WTC11 (cell line): ENCODE measurements at regions not wholly inside any gene's neighbourhood (a gene's known extent, or its start where the extent isn't known, plus 50 kb on each side); places are given as distances from the start of the nearest gene placed in this dataset.
A peak's percentile ranks its signal among the peaks of the same experiment; 100 is the strongest.

ENCODE experiments used
- ATAC-seq: fragments of 200-7000 bp; cut with Tn5 transposase; 2 replicates; pipeline ENCODE4 v1.10.0; 2021; ENCODE audit warnings: mild to moderate bottlenecking, moderate library complexity
- CTCF ChIA-PET: fragments of 300-600 bp; sonication (Branson Sonifier 250); formaldehyde crosslinking; loops from one replicate; lab custom pipeline; 2021; ENCODE audit warnings: antibody characterized with exemption; lab: Charles Lee
- POLR2A ChIA-PET: fragments of 350-600 bp; sonication (Branson Sonifier 250); formaldehyde crosslinking; loops from one replicate; lab custom pipeline; 2021; ENCODE audit warnings: antibody characterized with exemption; lab: Charles Lee
- DNase-seq: peaks from one replicate; pipeline ENCODE4 v3.0.0; 2021; ENCODE audit warnings: low spot score
- H3K27ac Mint-ChIP-seq: 2 replicates; pipeline ENCODE4 v1.8.0; 2021; ENCODE audit warnings: mixed read lengths
- H3K27me3 Mint-ChIP-seq: 2 replicates; pipeline ENCODE4 v1.8.0; 2021; ENCODE audit warnings: low read depth, mild to moderate bottlenecking, moderate library complexity, mixed read lengths
- H3K36me3 Mint-ChIP-seq: 2 replicates; pipeline ENCODE4 v1.8.0; 2021; ENCODE audit warnings: mixed read lengths
- H3K4me1 Mint-ChIP-seq: 2 replicates; pipeline ENCODE4 v1.8.0; 2022; ENCODE audit warnings: mixed read lengths
- H3K4me3 Mint-ChIP-seq: 2 replicates; pipeline ENCODE4 v1.8.0; 2021; ENCODE audit warnings: mild to moderate bottlenecking, moderate library complexity, mixed read lengths
- H3K9me3 Mint-ChIP-seq: 2 replicates; pipeline ENCODE4 v1.8.0; 2021; ENCODE audit warnings: mixed read lengths
- TP53 ChIP-seq: sonication (generic); formaldehyde crosslinking; IDR thresholded peaks from 2 replicates; pipeline ENCODE4 v1.8.1; 2023; ENCODE audit warnings: mild to moderate bottlenecking, missing genetic modification reagents
- ZNF396 ChIP-seq: fragments of 250-450 bp; sonication (Bioruptor Pico); IDR thresholded peaks from 2 replicates; pipeline ENCODE4 v1.8.0; 2021; ENCODE audit warnings: mild to moderate bottlenecking, moderate library complexity, borderline replicate concordance
- TF ChIP-seq, protein P1 (sequence below): sonication (generic); formaldehyde crosslinking; IDR thresholded peaks from 2 replicates; pipeline ENCODE4 v1.8.1; 2022; ENCODE audit warnings: low read depth, mild to moderate bottlenecking, moderate library complexity, missing genetic modification reagents, borderline replicate concordance
- TF ChIP-seq, protein P2 (sequence below): fragments of 250-450 bp; sonication (Bioruptor Pico); IDR thresholded peaks from 2 replicates; pipeline ENCODE4 v2.1.2; 2022; ENCODE audit warnings: mild to moderate bottlenecking, moderate library complexity
- TF ChIP-seq, protein P3 (sequence below): sonication (generic); formaldehyde crosslinking; IDR thresholded peaks from 2 replicates; pipeline ENCODE4 v1.8.0; 2023; ENCODE audit warnings: missing genetic modification reagents
- TF ChIP-seq, protein P4 (sequence below): sonication (generic); formaldehyde crosslinking; IDR thresholded peaks from 2 replicates; pipeline ENCODE4 v1.8.1; 2023; ENCODE audit warnings: mild to moderate bottlenecking, missing genetic modification reagents
- TF ChIP-seq, protein P5 (sequence below): sonication (generic); formaldehyde crosslinking; IDR thresholded peaks from 2 replicates; pipeline ENCODE4 v1.8.0; 2022; ENCODE audit warnings: mild to moderate bottlenecking, missing genetic modification reagents
- TF ChIP-seq, protein P6 (sequence below): sonication (generic); formaldehyde crosslinking; IDR thresholded peaks from 2 replicates; pipeline ENCODE4 v1.8.1; 2022; ENCODE audit warnings: low read depth, missing genetic modification reagents, borderline replicate concordance
- TF ChIP-seq, protein P7 (sequence below): fragments of 200-600 bp; IDR thresholded peaks from 2 replicates; pipeline ENCODE4 v1.8.0; 2022; ENCODE audit warnings: antibody characterized with exemption
- TF ChIP-seq, protein P8 (sequence below): fragments of 250-450 bp; sonication (Bioruptor Pico); IDR thresholded peaks from 2 replicates; pipeline ENCODE4 v1.9.0; 2021; ENCODE audit warnings: moderate library complexity, mild to moderate bottlenecking, inconsistent platforms, borderline replicate concordance
- TF ChIP-seq, protein P9 (sequence below): sonication (generic); formaldehyde crosslinking; IDR thresholded peaks from 2 replicates; pipeline ENCODE4 v1.8.1; 2022; ENCODE audit warnings: mild to moderate bottlenecking, moderate library complexity, missing genetic modification reagents

DNA sequence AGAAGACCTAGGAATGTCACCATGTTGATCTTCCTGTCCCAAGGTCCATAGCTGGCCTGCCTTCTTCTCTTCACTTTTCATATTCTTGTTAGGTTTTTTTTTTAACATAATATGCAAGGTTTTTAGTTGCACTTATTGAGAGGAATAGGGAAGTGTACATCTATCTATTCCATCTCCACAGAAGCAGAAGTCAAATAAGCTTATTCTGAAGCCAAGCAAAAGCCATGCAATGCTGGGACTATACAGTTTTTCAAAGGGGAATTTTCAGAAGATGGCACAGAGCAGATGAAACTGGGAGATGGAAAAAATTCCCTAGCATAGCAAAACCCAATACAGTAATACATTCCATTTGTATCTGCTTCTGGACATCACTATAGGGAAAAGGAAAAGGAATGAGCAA is 447.6 kb downstream of the GADD45G start:
- peaks cover 35% of the 10 kb centered on the region for H3K9me3 Mint-ChIP-seq
- peaks cover 11% of the 10 kb centered on the region for H3K36me3 Mint-ChIP-seq
- DNase-seq: no peak
- ATAC-seq: no peak
- H3K4me1 Mint-ChIP-seq: no peaks in the 10 kb centered on the region
- CTCF ChIA-PET: interaction anchor here (0.6 to 2.0 kb wide), 14 partner anchors 7 to 1445 kb away, joined by 3 to 7 read pairs (median 4); no protein-coding TSS in a partner anchor
- H3K27ac Mint-ChIP-seq: no peak overlapping the region
- peaks cover 3% of the 10 kb centered on the region; the same call in 1 of the 2 replicates for H3K27me3 Mint-ChIP-seq
- H3K4me3 Mint-ChIP-seq: no peak overlapping the region
- POLR2A ChIA-PET: no interaction called here
- TF ChIP-seq ZNF396: no peak
- no peak for TF ChIP-seq TP53 (CRISPR knock-in tag)
- TF ChIP-seq, protein P1, sequence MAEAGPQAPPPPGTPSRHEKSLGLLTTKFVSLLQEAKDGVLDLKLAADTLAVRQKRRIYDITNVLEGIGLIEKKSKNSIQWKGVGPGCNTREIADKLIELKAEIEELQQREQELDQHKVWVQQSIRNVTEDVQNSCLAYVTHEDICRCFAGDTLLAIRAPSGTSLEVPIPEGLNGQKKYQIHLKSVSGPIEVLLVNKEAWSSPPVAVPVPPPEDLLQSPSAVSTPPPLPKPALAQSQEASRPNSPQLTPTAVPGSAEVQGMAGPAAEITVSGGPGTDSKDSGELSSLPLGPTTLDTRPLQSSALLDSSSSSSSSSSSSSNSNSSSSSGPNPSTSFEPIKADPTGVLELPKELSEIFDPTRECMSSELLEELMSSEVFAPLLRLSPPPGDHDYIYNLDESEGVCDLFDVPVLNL (CRISPR knock-in tag): no peak
- TF ChIP-seq, protein P2, sequence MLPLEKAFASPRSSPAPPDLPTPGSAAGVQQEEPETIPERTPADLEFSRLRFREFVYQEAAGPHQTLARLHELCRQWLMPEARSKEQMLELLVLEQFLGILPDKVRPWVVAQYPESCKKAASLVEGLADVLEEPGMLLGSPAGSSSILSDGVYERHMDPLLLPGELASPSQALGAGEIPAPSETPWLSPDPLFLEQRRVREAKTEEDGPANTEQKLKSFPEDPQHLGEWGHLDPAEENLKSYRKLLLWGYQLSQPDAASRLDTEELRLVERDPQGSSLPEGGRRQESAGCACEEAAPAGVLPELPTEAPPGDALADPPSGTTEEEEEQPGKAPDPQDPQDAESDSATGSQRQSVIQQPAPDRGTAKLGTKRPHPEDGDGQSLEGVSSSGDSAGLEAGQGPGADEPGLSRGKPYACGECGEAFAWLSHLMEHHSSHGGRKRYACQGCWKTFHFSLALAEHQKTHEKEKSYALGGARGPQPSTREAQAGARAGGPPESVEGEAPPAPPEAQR (CRISPR knock-in tag): no peak
- TF ChIP-seq, protein P3, sequence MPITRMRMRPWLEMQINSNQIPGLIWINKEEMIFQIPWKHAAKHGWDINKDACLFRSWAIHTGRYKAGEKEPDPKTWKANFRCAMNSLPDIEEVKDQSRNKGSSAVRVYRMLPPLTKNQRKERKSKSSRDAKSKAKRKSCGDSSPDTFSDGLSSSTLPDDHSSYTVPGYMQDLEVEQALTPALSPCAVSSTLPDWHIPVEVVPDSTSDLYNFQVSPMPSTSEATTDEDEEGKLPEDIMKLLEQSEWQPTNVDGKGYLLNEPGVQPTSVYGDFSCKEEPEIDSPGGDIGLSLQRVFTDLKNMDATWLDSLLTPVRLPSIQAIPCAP (CRISPR knock-in tag): no peak
- TF ChIP-seq, protein P4, sequence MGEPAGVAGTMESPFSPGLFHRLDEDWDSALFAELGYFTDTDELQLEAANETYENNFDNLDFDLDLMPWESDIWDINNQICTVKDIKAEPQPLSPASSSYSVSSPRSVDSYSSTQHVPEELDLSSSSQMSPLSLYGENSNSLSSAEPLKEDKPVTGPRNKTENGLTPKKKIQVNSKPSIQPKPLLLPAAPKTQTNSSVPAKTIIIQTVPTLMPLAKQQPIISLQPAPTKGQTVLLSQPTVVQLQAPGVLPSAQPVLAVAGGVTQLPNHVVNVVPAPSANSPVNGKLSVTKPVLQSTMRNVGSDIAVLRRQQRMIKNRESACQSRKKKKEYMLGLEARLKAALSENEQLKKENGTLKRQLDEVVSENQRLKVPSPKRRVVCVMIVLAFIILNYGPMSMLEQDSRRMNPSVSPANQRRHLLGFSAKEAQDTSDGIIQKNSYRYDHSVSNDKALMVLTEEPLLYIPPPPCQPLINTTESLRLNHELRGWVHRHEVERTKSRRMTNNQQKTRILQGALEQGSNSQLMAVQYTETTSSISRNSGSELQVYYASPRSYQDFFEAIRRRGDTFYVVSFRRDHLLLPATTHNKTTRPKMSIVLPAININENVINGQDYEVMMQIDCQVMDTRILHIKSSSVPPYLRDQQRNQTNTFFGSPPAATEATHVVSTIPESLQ (CRISPR knock-in tag): no peak
- TF ChIP-seq, protein P5, sequence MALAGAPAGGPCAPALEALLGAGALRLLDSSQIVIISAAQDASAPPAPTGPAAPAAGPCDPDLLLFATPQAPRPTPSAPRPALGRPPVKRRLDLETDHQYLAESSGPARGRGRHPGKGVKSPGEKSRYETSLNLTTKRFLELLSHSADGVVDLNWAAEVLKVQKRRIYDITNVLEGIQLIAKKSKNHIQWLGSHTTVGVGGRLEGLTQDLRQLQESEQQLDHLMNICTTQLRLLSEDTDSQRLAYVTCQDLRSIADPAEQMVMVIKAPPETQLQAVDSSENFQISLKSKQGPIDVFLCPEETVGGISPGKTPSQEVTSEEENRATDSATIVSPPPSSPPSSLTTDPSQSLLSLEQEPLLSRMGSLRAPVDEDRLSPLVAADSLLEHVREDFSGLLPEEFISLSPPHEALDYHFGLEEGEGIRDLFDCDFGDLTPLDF (CRISPR knock-in tag): no peak
- TF ChIP-seq, all 79 proteins: peak for 0

DNA sequence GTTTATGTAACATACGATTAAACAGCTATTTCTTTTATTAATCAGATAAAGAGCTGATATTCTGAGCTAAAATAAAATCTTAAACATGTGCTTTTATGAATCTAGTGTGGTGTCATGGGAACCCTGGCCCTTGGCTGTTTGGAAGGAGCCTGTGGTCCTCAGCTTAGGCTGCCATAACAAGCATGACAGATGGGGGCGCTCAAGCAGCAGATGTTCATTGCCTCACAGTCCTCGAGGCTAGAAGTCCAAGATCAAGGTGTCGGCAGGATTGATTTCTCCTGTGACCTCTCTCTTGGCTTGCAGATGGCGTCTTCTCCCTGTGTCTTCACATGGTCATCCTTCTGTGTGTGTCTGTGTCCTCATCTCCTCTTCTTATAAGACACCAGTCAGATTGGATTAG is 448.2 kb downstream of the GADD45G start:
- Mint-ChIP-seq H3K4me3 (no peak overlapping the region), H3K4me1 (no peaks in the 10 kb centered on the region), H3K27ac (no peak overlapping the region), H3K9me3 (peaks cover 35% of the 10 kb centered on the region), H3K36me3 (peaks cover 11% of the 10 kb centered on the region), H3K27me3 (peaks cover 3% of the 10 kb centered on the region; the same call in 1 of the 2 replicates)
- peak; percentile 62 for ATAC-seq
- ChIA-PET POLR2A (no interaction called here), CTCF (interaction anchor here (0.6 to 2.0 kb wide), 14 partner anchors 8 to 1445 kb away, joined by 3 to 7 read pairs (median 4); no protein-coding TSS in a partner anchor)
- DNase-seq: peak; percentile 71
- TF ChIP-seq, protein P6, sequence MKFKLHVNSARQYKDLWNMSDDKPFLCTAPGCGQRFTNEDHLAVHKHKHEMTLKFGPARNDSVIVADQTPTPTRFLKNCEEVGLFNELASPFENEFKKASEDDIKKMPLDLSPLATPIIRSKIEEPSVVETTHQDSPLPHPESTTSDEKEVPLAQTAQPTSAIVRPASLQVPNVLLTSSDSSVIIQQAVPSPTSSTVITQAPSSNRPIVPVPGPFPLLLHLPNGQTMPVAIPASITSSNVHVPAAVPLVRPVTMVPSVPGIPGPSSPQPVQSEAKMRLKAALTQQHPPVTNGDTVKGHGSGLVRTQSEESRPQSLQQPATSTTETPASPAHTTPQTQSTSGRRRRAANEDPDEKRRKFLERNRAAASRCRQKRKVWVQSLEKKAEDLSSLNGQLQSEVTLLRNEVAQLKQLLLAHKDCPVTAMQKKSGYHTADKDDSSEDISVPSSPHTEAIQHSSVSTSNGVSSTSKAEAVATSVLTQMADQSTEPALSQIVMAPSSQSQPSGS (CRISPR knock-in tag): no peak
- TF ChIP-seq, protein P7, sequence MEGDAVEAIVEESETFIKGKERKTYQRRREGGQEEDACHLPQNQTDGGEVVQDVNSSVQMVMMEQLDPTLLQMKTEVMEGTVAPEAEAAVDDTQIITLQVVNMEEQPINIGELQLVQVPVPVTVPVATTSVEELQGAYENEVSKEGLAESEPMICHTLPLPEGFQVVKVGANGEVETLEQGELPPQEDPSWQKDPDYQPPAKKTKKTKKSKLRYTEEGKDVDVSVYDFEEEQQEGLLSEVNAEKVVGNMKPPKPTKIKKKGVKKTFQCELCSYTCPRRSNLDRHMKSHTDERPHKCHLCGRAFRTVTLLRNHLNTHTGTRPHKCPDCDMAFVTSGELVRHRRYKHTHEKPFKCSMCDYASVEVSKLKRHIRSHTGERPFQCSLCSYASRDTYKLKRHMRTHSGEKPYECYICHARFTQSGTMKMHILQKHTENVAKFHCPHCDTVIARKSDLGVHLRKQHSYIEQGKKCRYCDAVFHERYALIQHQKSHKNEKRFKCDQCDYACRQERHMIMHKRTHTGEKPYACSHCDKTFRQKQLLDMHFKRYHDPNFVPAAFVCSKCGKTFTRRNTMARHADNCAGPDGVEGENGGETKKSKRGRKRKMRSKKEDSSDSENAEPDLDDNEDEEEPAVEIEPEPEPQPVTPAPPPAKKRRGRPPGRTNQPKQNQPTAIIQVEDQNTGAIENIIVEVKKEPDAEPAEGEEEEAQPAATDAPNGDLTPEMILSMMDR: peak; percentile 51
- TF ChIP-seq, protein P8, sequence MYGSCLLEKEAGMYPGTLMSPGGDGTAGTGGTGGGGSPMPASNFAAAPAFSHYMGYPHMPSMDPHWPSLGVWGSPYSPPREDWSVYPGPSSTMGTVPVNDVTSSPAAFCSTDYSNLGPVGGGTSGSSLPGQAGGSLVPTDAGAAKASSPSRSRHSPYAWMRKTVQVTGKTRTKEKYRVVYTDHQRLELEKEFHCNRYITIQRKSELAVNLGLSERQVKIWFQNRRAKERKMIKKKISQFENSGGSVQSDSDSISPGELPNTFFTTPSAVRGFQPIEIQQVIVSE (CRISPR knock-in tag): no peak
- TF ChIP-seq, protein P9, sequence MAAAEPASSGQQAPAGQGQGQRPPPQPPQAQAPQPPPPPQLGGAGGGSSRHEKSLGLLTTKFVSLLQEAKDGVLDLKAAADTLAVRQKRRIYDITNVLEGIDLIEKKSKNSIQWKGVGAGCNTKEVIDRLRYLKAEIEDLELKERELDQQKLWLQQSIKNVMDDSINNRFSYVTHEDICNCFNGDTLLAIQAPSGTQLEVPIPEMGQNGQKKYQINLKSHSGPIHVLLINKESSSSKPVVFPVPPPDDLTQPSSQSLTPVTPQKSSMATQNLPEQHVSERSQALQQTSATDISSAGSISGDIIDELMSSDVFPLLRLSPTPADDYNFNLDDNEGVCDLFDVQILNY (CRISPR knock-in tag): no peak
- TF ChIP-seq, protein P4 (CRISPR knock-in tag): no peak
